ENCODE measurements at regions not wholly inside any gene's neighbourhood (a gene's known extent, or its start where the extent isn't known, plus 50 kb on each side); places are given as distances from the start of the nearest gene placed in this dataset.

DNA sequence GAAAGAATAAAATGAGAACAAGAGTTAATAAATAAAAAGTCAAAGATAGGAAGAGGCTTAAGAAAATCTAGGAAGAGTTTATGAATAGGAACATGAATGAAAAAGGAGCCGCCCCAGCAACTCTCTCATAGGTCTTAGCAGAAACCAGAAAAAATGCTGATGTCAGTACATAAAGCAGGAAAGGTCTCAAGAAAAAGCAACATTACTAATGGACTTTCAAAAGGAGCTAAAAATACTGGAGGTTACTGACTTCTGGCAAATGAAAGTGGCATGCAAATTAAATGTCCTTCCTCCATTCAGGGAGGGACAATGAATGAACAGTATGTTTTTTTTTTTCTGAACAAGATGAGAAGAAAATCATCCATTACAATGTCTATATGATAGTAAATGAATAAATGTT lies 387.6 kb downstream of the BRINP2 start:
- TF ChIP-seq, protein P1, sequence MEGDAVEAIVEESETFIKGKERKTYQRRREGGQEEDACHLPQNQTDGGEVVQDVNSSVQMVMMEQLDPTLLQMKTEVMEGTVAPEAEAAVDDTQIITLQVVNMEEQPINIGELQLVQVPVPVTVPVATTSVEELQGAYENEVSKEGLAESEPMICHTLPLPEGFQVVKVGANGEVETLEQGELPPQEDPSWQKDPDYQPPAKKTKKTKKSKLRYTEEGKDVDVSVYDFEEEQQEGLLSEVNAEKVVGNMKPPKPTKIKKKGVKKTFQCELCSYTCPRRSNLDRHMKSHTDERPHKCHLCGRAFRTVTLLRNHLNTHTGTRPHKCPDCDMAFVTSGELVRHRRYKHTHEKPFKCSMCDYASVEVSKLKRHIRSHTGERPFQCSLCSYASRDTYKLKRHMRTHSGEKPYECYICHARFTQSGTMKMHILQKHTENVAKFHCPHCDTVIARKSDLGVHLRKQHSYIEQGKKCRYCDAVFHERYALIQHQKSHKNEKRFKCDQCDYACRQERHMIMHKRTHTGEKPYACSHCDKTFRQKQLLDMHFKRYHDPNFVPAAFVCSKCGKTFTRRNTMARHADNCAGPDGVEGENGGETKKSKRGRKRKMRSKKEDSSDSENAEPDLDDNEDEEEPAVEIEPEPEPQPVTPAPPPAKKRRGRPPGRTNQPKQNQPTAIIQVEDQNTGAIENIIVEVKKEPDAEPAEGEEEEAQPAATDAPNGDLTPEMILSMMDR (conservative IDR thresholded peaks at IDR 0.05; ENCODE audit: low read depth, low read length), result no peak
- TF ChIP-seq EZH2 (IDR thresholded peaks at IDR 0.05; ENCODE audit: low read length, unreplicated experiment), result no peak
- no peak for TF ChIP-seq EZH2phosphoT487 (IDR thresholded peaks at IDR 0.05; ENCODE audit: borderline replicate concordance, low read length)

Measured in PC-3 (cell line).